ENCODE measurements at regions not wholly inside any gene's neighbourhood (a gene's known extent, or its start where the extent isn't known, plus 50 kb on each side); places are given as distances from the start of the nearest gene placed in this dataset.

- TF ChIP-seq POLR2A (IDR thresholded peaks at IDR 0.05; ENCODE audit: low read depth, low read length) (no peak), CTCF (conservative IDR thresholded peaks at IDR 0.05; ENCODE audit: low read depth, low read length) (no peak), FOS (IDR thresholded peaks at IDR 0.05; ENCODE audit: low read depth, low read length) (no peak), RCOR1 (IDR thresholded peaks at IDR 0.05; ENCODE audit: insufficient replicate concordance, low read length) (no peak), NFE2L2 (IDR thresholded peaks at IDR 0.05; ENCODE audit: low read depth, low read length) (no peak), RFX5 (IDR thresholded peaks at IDR 0.05; ENCODE audit: low read depth, low read length) (no peak), RAD21 (IDR thresholded peaks at IDR 0.05; ENCODE audit: low read length) (no peak), MXI1 (IDR thresholded peaks at IDR 0.05; ENCODE audit: borderline replicate concordance, low read depth, low read length) (no peak), MAFK (IDR thresholded peaks at IDR 0.05; ENCODE audit: low read depth, low read length) (no peak), BHLHE40 (IDR thresholded peaks at IDR 0.05; ENCODE audit: low read depth, low read length) (no peak), MAZ (IDR thresholded peaks at IDR 0.05; ENCODE audit: borderline replicate concordance, low read depth, low read length) (no peak), ELK1 (IDR thresholded peaks at IDR 0.05; ENCODE audit: borderline replicate concordance, low read depth, low read length) (no peak), SMC3 (IDR thresholded peaks at IDR 0.05; ENCODE audit: low read depth, low read length) (no peak), USF2 (IDR thresholded peaks at IDR 0.05; ENCODE audit: low read depth, low read length) (no peak)
Observed at GRCh38 chr10:3417096-3417495, 244.5 kb upstream of the PITRM1 start.
